Fibroblast of skin of scalp (primary cell): ENCODE measurements at regions not wholly inside any gene's neighbourhood (a gene's known extent, or its start where the extent isn't known, plus 50 kb on each side); places are given as distances from the start of the nearest gene placed in this dataset.

Source experiments
- DNase-seq: peaks from one replicate; pipeline ENCODE4 v3.0.0-alpha.2; 2013

- DNase-seq, result no peak
These were observed 70.0 kb upstream of the PRSS58 start for GRCh38 chr7:142327628-142328405.

GRCh38 chr7:142323706-142324105, 65.8 kb upstream of the PRSS58 start:
- no peak for DNase-seq

GRCh38 chr7:142321391-142321790, 63.5 kb upstream of the PRSS58 start:
- no peak for DNase-seq

GRCh38 chr7:142320883-142321282, 63.0 kb upstream of the PRSS58 start:
- no peak for DNase-seq

- no peak for DNase-seq
These were observed 62.1 kb upstream of the PRSS58 start for GRCh38 chr7:142319970-142320369.

- DNase-seq, result no peak
These were observed 56.4 kb upstream of the PRSS58 start for GRCh38 chr7:142314281-142314680.

GRCh38 chr7:142313528-142313927, 55.7 kb upstream of the PRSS58 start:
- DNase-seq, result no peak

GRCh38 chr7:142311876-142312275, 54.0 kb upstream of the PRSS58 start:
- no peak for DNase-seq

- DNase-seq, result no peak
These were observed 51.1 kb upstream of the PRSS58 start for GRCh38 chr7:142308918-142309317.

- DNase-seq, result no peak
These were observed 50.5 kb upstream of the PRSS58 start for GRCh38 chr7:142308326-142308725.
